ENCODE measurements at regions not wholly inside any gene's neighbourhood (a gene's known extent, or its start where the extent isn't known, plus 50 kb on each side); places are given as distances from the start of the nearest gene placed in this dataset.

GRCh38 chrX:1006156-1006730, 206.2 kb downstream of the CRLF2 start (continued):
- TF ChIP-seq ETS1 (conservative IDR thresholded peaks at IDR 0.05; ENCODE audit: control insufficient read depth, low read depth, low read length) (no peak), FOXA3 (CRISPR knock-in tag; conservative IDR thresholded peaks at IDR 0.05 in 1 of 2, IDR thresholded peaks at IDR 0.05 in 1 of 2) (no peak), CREM (IDR thresholded peaks at IDR 0.05; ENCODE audit: low read depth) (no peak)

GRCh38 chrX:1002611-1003010, 209.8 kb downstream of the CRLF2 start:
- BruUV-seq (replicated peaks) = no TSS peak
- Histone ChIP-seq H3K4me1 (replicated peaks in 1 of 2; ENCODE audit: control insufficient read depth in 2 of 2, insufficient read depth in 2 of 2, low read length in 2 of 2) (no peaks in the 10 kb centered on the region), H3K4me2 (ENCODE audit: insufficient read depth, low read length) (no peak overlapping the region), H3K79me2 (ENCODE audit: control insufficient read depth, insufficient read depth, low read length) (no peaks in the 10 kb centered on the region), H3K27me3 (ENCODE audit: control insufficient read depth in 2 of 2, insufficient read depth in 2 of 2, low read length in 2 of 2) (peaks cover 0 to 14% of the 10 kb centered on the region in 2 experiments; a peak in 3 of 5 replicates), H2AFZ (ENCODE audit: low read depth, low read length) (no peak overlapping the region), H3K4me3 (no peak overlapping the region), H3K9me3 (replicated peaks; ENCODE audit: control insufficient read depth, insufficient read depth, low read depth, low read length) (no peaks in the 10 kb centered on the region), H3K27ac (ENCODE audit: extremely low read depth, low read depth, low read length) (no peak overlapping the region), H3K9me1 (ENCODE audit: control insufficient read depth, insufficient read depth, low read length) (no peaks in the 10 kb centered on the region), H3K9ac (ENCODE audit: insufficient read depth in 1 of 2, low read depth in 2 of 2, low read length in 2 of 2) (no peak overlapping the region), H4K20me1 (replicated peaks; ENCODE audit: control insufficient read depth, insufficient read depth, low read length) (no peaks in the 10 kb centered on the region), H3K36me3 (ENCODE audit: control insufficient read depth, insufficient read depth, low read length) (no peaks in the 10 kb centered on the region)
- intact Hi-C loops (cut with micrococcal nuclease) (no loop called here), in situ Hi-C loops (cut with MboI) (no loop called here)
- POLR2A ChIA-PET = no interaction called here
- FAIRE-seq = no peak
- whole genome bisulfite sequencing (ENCODE audit: insufficient coverage, low coverage, missing lambda C conversion rate) = 0% methylated on average over 23 of the region's 23 CpGs
- ATAC-seq = no peak
- no peak for DNase-seq (ENCODE audit: extremely low read depth in 1 of 4, low spot score in 3 of 4)
- CTCF ChIA-PET (ENCODE audit: low intra/inter-chr PET ratio) = no interaction called here
- TF ChIP-seq CTCF (IDR thresholded peaks at IDR 0.05 in 2 of 3, conservative IDR thresholded peaks at IDR 0.05 in 1 of 3; ENCODE audit: insufficient read depth in 2 of 3, low read depth in 1 of 3, low read length in 3 of 3) = no peak
- no peak for TF ChIP-seq ZNF165 (CRISPR knock-in tag; IDR thresholded peaks at IDR 0.05; ENCODE audit: borderline replicate concordance)
- TF ChIP-seq CSDE1 (IDR thresholded peaks at IDR 0.05) = no peak
- no peak for TF ChIP-seq THRB (CRISPR knock-in tag; conservative IDR thresholded peaks at IDR 0.05)
- no peak for TF ChIP-seq HMGN3 (IDR thresholded peaks at IDR 0.05; ENCODE audit: borderline replicate concordance, extremely low read depth, insufficient read length, low read depth, low read length)
- no peak for TF ChIP-seq VEZF1 (CRISPR knock-in tag; IDR thresholded peaks at IDR 0.05)
- TF ChIP-seq ZNF41 (CRISPR knock-in tag; conservative IDR thresholded peaks at IDR 0.05) = no peak
- TF ChIP-seq ZFX (CRISPR knock-in tag; IDR thresholded peaks at IDR 0.05) = no peak
- TF ChIP-seq ZBTB12 (CRISPR knock-in tag; IDR thresholded peaks at IDR 0.05) = no peak
- TF ChIP-seq ELF1 (tag; IDR thresholded peaks at IDR 0.05) = no peak
- no peak for TF ChIP-seq ZNF354B (CRISPR knock-in tag; IDR thresholded peaks at IDR 0.05)
